ENCODE measurements at regions not wholly inside any gene's neighbourhood (a gene's known extent, or its start where the extent isn't known, plus 50 kb on each side); places are given as distances from the start of the nearest gene placed in this dataset.

DNA sequence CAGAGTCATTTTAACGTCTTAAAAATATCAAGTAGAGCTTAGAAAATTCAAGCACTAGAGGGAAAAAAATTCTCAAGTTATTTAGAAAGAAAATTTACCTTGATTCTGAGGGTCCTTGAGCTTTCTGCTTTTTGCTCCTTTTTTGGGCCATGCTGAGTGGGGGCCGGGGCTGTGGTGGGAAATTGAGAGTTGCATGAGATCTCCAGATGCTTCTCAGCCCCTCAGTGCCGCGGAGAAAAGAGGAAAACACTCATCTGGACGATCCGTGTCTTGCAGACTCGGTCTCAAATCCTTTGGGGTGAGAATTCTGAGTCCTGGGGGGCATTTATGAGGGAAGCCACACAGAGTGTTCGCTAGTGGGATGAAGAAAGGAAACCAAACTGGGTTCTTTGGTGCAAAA is 700.8 kb downstream of the TBC1D22A start:
- H3K36me3 ChIP-seq (ENCODE audit: control insufficient read depth in 2 of 2, insufficient read depth in 1 of 2, low read length in 2 of 2), result no peaks in the 10 kb centered on the region
- no peak overlapping the region for H3K27ac ChIP-seq (ENCODE audit: extremely low read depth, low read depth, low read length)
- no peak for TF ChIP-seq ZNF654 (tag by site-specific recombination; IDR thresholded peaks at IDR 0.05; ENCODE audit: low read depth)
- TF ChIP-seq, protein P1, sequence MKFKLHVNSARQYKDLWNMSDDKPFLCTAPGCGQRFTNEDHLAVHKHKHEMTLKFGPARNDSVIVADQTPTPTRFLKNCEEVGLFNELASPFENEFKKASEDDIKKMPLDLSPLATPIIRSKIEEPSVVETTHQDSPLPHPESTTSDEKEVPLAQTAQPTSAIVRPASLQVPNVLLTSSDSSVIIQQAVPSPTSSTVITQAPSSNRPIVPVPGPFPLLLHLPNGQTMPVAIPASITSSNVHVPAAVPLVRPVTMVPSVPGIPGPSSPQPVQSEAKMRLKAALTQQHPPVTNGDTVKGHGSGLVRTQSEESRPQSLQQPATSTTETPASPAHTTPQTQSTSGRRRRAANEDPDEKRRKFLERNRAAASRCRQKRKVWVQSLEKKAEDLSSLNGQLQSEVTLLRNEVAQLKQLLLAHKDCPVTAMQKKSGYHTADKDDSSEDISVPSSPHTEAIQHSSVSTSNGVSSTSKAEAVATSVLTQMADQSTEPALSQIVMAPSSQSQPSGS (tag by site-specific recombination; IDR thresholded peaks at IDR 0.05; ENCODE audit: low read depth), result no peak
- ChIA-PET POLR2A (no interaction called here), CTCF (no interaction called here)
- H3K9me3 ChIP-seq (ENCODE audit: control insufficient read depth, insufficient read depth, low read depth, low read length), result peaks cover 2% of the 10 kb centered on the region; the same call in 1 of the 2 replicates
- no peak overlapping the region for H3K4me3 ChIP-seq (ENCODE audit: low read depth, low read length)
- no peaks in the 10 kb centered on the region for H3K4me1 ChIP-seq (ENCODE audit: control insufficient read depth, insufficient read depth, low read length)

DNA sequence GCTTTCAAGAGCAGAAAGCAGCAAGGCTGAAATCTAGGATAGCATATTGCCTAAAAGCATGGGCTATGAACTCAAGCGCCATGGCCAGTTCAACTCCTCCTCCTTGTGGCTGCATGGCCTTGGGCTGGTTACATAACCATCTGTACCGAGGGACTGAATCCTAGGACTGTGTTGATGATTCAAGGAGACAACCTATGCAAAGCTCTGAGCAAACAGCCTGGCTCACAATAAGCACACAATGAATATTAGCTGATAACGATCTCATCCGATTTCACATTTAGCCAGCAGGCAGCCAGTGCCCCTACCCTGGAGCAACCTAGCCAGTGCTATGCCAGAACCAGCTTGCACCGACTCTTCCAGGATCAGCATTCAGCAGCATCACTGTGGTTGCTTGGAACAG is 698.4 kb downstream of the TBC1D22A start:
- ChIA-PET POLR2A (interaction anchor here (0.6 kb wide), 1 partner anchor 125 kb away, joined by 4 read pairs; no protein-coding TSS in a partner anchor), CTCF (interaction anchor here (0.6 to 1.4 kb wide), 2 partner anchors 9 to 239 kb away, joined by 3 to 4 read pairs; no protein-coding TSS in a partner anchor)
- no peaks in the 10 kb centered on the region for H3K36me3 ChIP-seq (ENCODE audit: control insufficient read depth in 2 of 2, insufficient read depth in 1 of 2, low read length in 2 of 2)
- H3K27ac ChIP-seq (ENCODE audit: extremely low read depth, low read depth, low read length), result no peak overlapping the region
- no peak overlapping the region for H3K4me3 ChIP-seq (ENCODE audit: low read depth, low read length)
- no peaks in the 10 kb centered on the region for H3K9me3 ChIP-seq (ENCODE audit: control insufficient read depth, insufficient read depth, low read depth, low read length)
- no peaks in the 10 kb centered on the region for H3K4me1 ChIP-seq (ENCODE audit: control insufficient read depth, insufficient read depth, low read length)
- TF ChIP-seq ZNF366 (tag by site-specific recombination; conservative IDR thresholded peaks at IDR 0.05) (no peak), ZNF558 (tag by site-specific recombination; IDR thresholded peaks at IDR 0.05) (no peak), SALL2 (tag by site-specific recombination; IDR thresholded peaks at IDR 0.05; ENCODE audit: borderline replicate concordance) (no peak), ZNF114 (tag by site-specific recombination; IDR thresholded peaks at IDR 0.05) (no peak), ZNF248 (tag by site-specific recombination; IDR thresholded peaks at IDR 0.05) (no peak), ZNF426 (tag by site-specific recombination; IDR thresholded peaks at IDR 0.05) (no peak), KLF1 (tag by site-specific recombination; IDR thresholded peaks at IDR 0.05) (no peak), ZNF350 (tag by site-specific recombination; IDR thresholded peaks at IDR 0.05) (no peak), ZSCAN16 (tag by site-specific recombination; IDR thresholded peaks at IDR 0.05) (no peak)
- TF ChIP-seq, protein P2, sequence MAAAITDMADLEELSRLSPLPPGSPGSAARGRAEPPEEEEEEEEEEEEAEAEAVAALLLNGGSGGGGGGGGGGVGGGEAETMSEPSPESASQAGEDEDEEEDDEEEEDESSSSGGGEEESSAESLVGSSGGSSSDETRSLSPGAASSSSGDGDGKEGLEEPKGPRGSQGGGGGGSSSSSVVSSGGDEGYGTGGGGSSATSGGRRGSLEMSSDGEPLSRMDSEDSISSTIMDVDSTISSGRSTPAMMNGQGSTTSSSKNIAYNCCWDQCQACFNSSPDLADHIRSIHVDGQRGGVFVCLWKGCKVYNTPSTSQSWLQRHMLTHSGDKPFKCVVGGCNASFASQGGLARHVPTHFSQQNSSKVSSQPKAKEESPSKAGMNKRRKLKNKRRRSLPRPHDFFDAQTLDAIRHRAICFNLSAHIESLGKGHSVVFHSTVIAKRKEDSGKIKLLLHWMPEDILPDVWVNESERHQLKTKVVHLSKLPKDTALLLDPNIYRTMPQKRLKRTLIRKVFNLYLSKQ (tag by site-specific recombination; IDR thresholded peaks at IDR 0.05; ENCODE audit: borderline replicate concordance), result no peak
- TF ChIP-seq, protein P3, sequence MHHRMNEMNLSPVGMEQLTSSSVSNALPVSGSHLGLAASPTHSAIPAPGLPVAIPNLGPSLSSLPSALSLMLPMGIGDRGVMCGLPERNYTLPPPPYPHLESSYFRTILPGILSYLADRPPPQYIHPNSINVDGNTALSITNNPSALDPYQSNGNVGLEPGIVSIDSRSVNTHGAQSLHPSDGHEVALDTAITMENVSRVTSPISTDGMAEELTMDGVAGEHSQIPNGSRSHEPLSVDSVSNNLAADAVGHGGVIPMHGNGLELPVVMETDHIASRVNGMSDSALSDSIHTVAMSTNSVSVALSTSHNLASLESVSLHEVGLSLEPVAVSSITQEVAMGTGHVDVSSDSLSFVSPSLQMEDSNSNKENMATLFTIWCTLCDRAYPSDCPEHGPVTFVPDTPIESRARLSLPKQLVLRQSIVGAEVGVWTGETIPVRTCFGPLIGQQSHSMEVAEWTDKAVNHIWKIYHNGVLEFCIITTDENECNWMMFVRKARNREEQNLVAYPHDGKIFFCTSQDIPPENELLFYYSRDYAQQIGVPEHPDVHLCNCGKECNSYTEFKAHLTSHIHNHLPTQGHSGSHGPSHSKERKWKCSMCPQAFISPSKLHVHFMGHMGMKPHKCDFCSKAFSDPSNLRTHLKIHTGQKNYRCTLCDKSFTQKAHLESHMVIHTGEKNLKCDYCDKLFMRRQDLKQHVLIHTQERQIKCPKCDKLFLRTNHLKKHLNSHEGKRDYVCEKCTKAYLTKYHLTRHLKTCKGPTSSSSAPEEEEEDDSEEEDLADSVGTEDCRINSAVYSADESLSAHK (tag by site-specific recombination; IDR thresholded peaks at IDR 0.05), result no peak

DNA sequence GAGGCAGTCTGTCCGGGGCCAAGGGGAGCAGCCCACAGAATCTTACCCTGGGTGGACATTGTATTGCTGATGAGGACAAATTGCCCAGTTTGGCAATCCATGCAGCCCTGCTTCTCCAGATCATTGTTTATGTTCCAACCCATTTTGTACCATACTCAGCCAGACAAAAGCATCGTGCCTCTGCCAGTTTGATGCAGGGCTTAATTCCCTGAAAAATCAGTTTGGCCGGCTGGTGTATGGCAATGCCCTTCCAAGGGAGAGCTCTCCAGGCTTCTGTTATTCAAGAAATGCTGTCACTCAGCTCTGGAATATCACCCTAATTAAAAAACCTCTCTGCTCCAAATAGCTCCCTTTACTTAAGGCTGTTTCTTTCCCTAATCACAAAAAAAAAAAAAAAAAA is 697.7 kb downstream of the TBC1D22A start:
- Histone ChIP-seq H3K4me3 (ENCODE audit: low read depth, low read length) (no peak overlapping the region), H3K9me3 (ENCODE audit: control insufficient read depth, insufficient read depth, low read depth, low read length) (no peaks in the 10 kb centered on the region), H3K4me1 (ENCODE audit: control insufficient read depth, insufficient read depth, low read length) (no peaks in the 10 kb centered on the region), H3K27ac (ENCODE audit: extremely low read depth, low read depth, low read length) (no peak overlapping the region), H3K36me3 (ENCODE audit: control insufficient read depth in 2 of 2, insufficient read depth in 1 of 2, low read length in 2 of 2) (no peaks in the 10 kb centered on the region)
- ChIA-PET CTCF (interaction anchor here (0.6 kb wide), 1 partner anchor 238 kb away, joined by 4 read pairs; no protein-coding TSS in a partner anchor), POLR2A (interaction anchor here (0.6 to 0.7 kb wide), 2 partner anchors 58 to 124 kb away, joined by 4 to 6 read pairs; no protein-coding TSS in a partner anchor)
- no peak for TF ChIP-seq KLF7 (tag by site-specific recombination; IDR thresholded peaks at IDR 0.05; ENCODE audit: borderline replicate concordance)
